Right lobe of liver (tissue), 6 donors: ENCODE measurements at regions not wholly inside any gene's neighbourhood (a gene's known extent, or its start where the extent isn't known, plus 50 kb on each side); places are given as distances from the start of the nearest gene placed in this dataset.

Source experiments
- ATAC-seq, 4 donors: fragments of 200-7000 bp; cut with Tn5 transposase; one replicate each; pipeline ENCODE4 v1.9.1; 2020; ENCODE audit warnings: mild to moderate bottlenecking in 4 of 4, moderate library complexity in 4 of 4
- DNase-seq, 3 donors: peaks; one replicate each; pipeline ENCODE4 v3.0.0-alpha.2; 2020
- H3K27ac ChIP-seq, 3 donors: fragments of 200-600 bp; one replicate each; pipeline ENCODE4 v1.8.0; 2022
- H3K27me3 ChIP-seq, 2 donors: fragments of 200-600 bp; one replicate each; pipeline ENCODE4 v1.8.0; 2022
- H3K36me3 ChIP-seq, 4 donors: fragments of 200-600 bp; sonication (generic) in 1 of 4; one replicate each; pipeline versions ENCODE4 v1.5.1 to v1.8.0; 2017 to 2022; ENCODE audit warnings: control low read depth in 1 of 4
- H3K4me1 ChIP-seq, 4 donors: fragments of 200-600 bp; sonication (generic) in 1 of 4; one replicate each; pipeline versions ENCODE4 v1.5.1 to v1.8.0; 2017 to 2022; ENCODE audit warnings: control low read depth in 1 of 4
- H3K4me3 ChIP-seq, 3 donors: fragments of 200-600 bp; one replicate each; pipeline ENCODE4 v1.8.0; 2022
- H3K9me3 ChIP-seq, 4 donors: fragments of 200-600 bp; sonication (generic) in 1 of 4; one replicate each; pipeline versions ENCODE4 v1.5.1 to v1.8.0; 2017 to 2022; ENCODE audit warnings: control low read depth in 1 of 4
- CTCF ChIP-seq, 4 donors: fragments of 200-600 bp in 3 of 4; fragments of 450-650 bp in 1 of 4; IDR thresholded peaks; one replicate each; pipeline versions ENCODE4 v1.5.1 to v1.8.0; 2016 to 2022; ENCODE audit warnings: antibody characterized with exemption in 4 of 4, mild to moderate bottlenecking in 2 of 4
- POLR2A ChIP-seq: fragments of 450-650 bp; IDR thresholded peaks from one replicate; pipeline ENCODE4 v1.6.1; 2017; ENCODE audit warnings: antibody characterized with exemption, mild to moderate bottlenecking
- WGBS: methylation state at CpG from one replicate; pipeline ENCODE4 v1.1.6; 2018; ENCODE audit warnings: low coverage, low lambda C conversion rate; ENCODE audit not compliant: insufficient coverage; ENCODE audit errors: missing lambda C conversion rate; 5-methylcytosine and 5-hydroxymethylcytosine counted together
- intact Hi-C, 2 donors: fragments of 100-400 bp; cut with DNase I; formaldehyde crosslinking; loops; one replicate each; pipeline versions ENCODE4 v1.11.2 to v1.14.1; 2022
- donor health status: DM: no; HTN: yes; CAD: no.
- donor health status: DM: no; HTN: no; CAD: no.
- donor health status: DM: no; HTN: no; CAD: no.
- donor health status: DM: no; HTN: yes; CAD: no.
- donor health status: DM: no; HTN: yes; CAD: no.

GRCh38 chr9:1384816-1385215 is 334.7 kb downstream of the DMRT2 start:
- Histone ChIP-seq H3K9me3 (no peaks in the 10 kb centered on the region), H3K27ac (no peak overlapping the region), H3K4me3 (no peak overlapping the region), H3K36me3 (no peaks in the 10 kb centered on the region), H3K4me1 (no peaks in the 10 kb centered on the region), H3K27me3 (no peaks in the 10 kb centered on the region)
- ATAC-seq, result no peak
- no peak for DNase-seq
- intact Hi-C loops, result no loop called here
- TF ChIP-seq POLR2A (no peak), CTCF (IDR thresholded peaks at IDR 0.05) (no peak)
- WGBS, result 30% methylated on average over 2 of the region's 2 CpGs

GRCh38 chr9:1386420-1386819 is 336.3 kb downstream of the DMRT2 start:
- no peaks in the 10 kb centered on the region for H3K4me1 ChIP-seq
- intact Hi-C loops, result no loop called here
- DNase-seq (no peak), ATAC-seq (no peak)
- H3K27ac ChIP-seq, result no peak overlapping the region
- no peaks in the 10 kb centered on the region for H3K9me3 ChIP-seq
- TF ChIP-seq CTCF (IDR thresholded peaks at IDR 0.05) (no peak), POLR2A (no peak)
- no peak overlapping the region for H3K4me3 ChIP-seq
- WGBS, result 61% methylated on average over 4 of the region's 4 CpGs
- no peaks in the 10 kb centered on the region for H3K27me3 ChIP-seq
- no peaks in the 10 kb centered on the region for H3K36me3 ChIP-seq

GRCh38 chr9:1388216-1388615 is 338.1 kb downstream of the DMRT2 start:
- ATAC-seq, result no peak

GRCh38 chr9:1400983-1401382 is 350.8 kb downstream of the DMRT2 start:
- H3K27ac ChIP-seq, result no peak overlapping the region
- no peak overlapping the region for H3K4me3 ChIP-seq
- H3K36me3 ChIP-seq, result no peaks in the 10 kb centered on the region
- DNase-seq (no peak), ATAC-seq (no peak)
- intact Hi-C loops, result no loop called here
- no peaks in the 10 kb centered on the region for H3K27me3 ChIP-seq
- WGBS, result 24% methylated on average over 5 of the region's 5 CpGs
- H3K9me3 ChIP-seq, result no peaks in the 10 kb centered on the region
- no peaks in the 10 kb centered on the region for H3K4me1 ChIP-seq
- TF ChIP-seq CTCF (IDR thresholded peaks at IDR 0.05), result no peak
- no peak for TF ChIP-seq POLR2A

More at GRCh38 chr9:1388216-1388615, 338.1 kb downstream of the DMRT2 start:
- Histone ChIP-seq H3K4me3 (no peak overlapping the region), H3K27me3 (no peaks in the 10 kb centered on the region), H3K27ac (no peak overlapping the region), H3K4me1 (no peaks in the 10 kb centered on the region), H3K9me3 (no peaks in the 10 kb centered on the region), H3K36me3 (no peaks in the 10 kb centered on the region)
- 58% methylated on average over 4 of the region's 4 CpGs for WGBS
- DNase-seq, result no peak
- intact Hi-C loops, result no loop called here
- TF ChIP-seq CTCF (IDR thresholded peaks at IDR 0.05) (no peak), POLR2A (no peak)

GRCh38 chr9:1404940-1405339 is 354.8 kb downstream of the DMRT2 start:
- Histone ChIP-seq H3K36me3 (no peaks in the 10 kb centered on the region), H3K9me3 (no peaks in the 10 kb centered on the region), H3K4me3 (no peak overlapping the region), H3K4me1 (no peaks in the 10 kb centered on the region), H3K27ac (no peak overlapping the region), H3K27me3 (no peaks in the 10 kb centered on the region)
- ATAC-seq, result no peak
- WGBS, result 77% methylated on average over 2 of the region's 4 CpGs
- DNase-seq, result no peak
- intact Hi-C loops, result no loop called here
- TF ChIP-seq POLR2A (no peak), CTCF (IDR thresholded peaks at IDR 0.05) (no peak)
